Gastrocnemius medialis (tissue), 4 donors: ENCODE measurements at regions not wholly inside any gene's neighbourhood (a gene's known extent, or its start where the extent isn't known, plus 50 kb on each side); places are given as distances from the start of the nearest gene placed in this dataset.

ENCODE experiments used
- POLR2A ChIP-seq, 2 donors: fragments of 450-650 bp; IDR thresholded peaks; one replicate each; pipeline ENCODE4 v1.6.1; 2017; ENCODE audit warnings: antibody characterized with exemption in 2 of 2, mild to moderate bottlenecking in 2 of 2, moderate library complexity in 2 of 2
- TF ChIP-seq, protein P1 (sequence below), 5 experiments: fragments of 450-650 bp in 3 of 5; fragments of 200-600 bp in 2 of 5; sonication (generic) in 2 of 5; IDR thresholded peaks in 4 of 5; conservative IDR thresholded peaks in 1 of 5; 1 replicate in 4 of 5; 2 replicates in 1 of 5; pipeline ENCODE4 v1.5.1; 2016 to 2019; ENCODE audit warnings: antibody characterized with exemption in 5 of 5, mild to moderate bottlenecking in 3 of 5, moderate library complexity in 3 of 5

- TF ChIP-seq, protein P1, sequence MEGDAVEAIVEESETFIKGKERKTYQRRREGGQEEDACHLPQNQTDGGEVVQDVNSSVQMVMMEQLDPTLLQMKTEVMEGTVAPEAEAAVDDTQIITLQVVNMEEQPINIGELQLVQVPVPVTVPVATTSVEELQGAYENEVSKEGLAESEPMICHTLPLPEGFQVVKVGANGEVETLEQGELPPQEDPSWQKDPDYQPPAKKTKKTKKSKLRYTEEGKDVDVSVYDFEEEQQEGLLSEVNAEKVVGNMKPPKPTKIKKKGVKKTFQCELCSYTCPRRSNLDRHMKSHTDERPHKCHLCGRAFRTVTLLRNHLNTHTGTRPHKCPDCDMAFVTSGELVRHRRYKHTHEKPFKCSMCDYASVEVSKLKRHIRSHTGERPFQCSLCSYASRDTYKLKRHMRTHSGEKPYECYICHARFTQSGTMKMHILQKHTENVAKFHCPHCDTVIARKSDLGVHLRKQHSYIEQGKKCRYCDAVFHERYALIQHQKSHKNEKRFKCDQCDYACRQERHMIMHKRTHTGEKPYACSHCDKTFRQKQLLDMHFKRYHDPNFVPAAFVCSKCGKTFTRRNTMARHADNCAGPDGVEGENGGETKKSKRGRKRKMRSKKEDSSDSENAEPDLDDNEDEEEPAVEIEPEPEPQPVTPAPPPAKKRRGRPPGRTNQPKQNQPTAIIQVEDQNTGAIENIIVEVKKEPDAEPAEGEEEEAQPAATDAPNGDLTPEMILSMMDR (IDR thresholded peaks at IDR 0.05 in 4 of 5, conservative IDR thresholded peaks at IDR 0.05 in 1 of 5), result no peak
- TF ChIP-seq POLR2A (IDR thresholded peaks at IDR 0.05), result no peak
These were observed 316.0 kb downstream of the CXCL12 start for GRCh38 chr10:44068716-44069482.
